ENCODE measurements at regions not wholly inside any gene's neighbourhood (a gene's known extent, or its start where the extent isn't known, plus 50 kb on each side); places are given as distances from the start of the nearest gene placed in this dataset.
"Not testable (repeated sequence)": the region's sequence is repeated elsewhere in the genome, so short reads cannot be mapped to it uniquely, and the experiment has no call there.

DNA sequence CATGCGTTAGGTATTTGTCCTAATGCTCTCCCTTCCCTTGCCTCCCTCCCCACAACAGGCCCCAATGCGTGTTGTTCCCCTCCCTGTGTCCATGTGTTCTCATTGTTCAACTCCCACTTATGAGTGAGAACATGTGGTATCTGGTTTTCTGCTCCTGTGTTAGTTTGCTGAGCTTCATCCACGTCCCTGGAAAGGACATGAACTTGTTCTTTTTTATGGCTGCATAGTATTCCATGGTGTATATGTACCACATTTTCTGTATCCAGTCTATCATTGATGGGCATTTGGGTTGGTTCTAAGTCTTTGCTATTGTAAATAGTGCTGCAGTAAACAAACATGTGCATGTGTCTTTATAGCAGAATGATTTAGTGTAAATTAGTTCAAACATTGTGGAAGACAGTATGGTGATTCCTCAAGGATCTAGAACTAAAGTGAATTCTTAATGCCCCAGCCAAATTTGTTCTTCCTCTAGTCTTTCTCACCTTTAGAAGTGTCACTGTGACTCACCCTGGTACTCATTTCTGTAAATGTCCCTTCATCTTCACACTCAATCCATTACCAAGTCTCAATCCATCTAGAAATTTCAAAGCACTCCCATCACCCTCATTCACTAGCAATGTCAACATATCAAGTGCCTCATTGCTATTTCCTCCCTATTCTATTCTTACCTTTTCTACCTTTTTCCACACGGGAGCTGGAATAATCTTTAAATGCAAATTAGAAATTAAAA is 123.9 kb downstream of the MREG start:
- H3K27me3 ChIP-seq (replicated peaks in 1 of 2; ENCODE audit: control insufficient read depth in 2 of 2, insufficient read depth in 2 of 2, low read length in 1 of 2); H3K79me2 ChIP-seq (ENCODE audit: control insufficient read depth, insufficient read depth, low read length); H3K4me1 ChIP-seq (ENCODE audit: control insufficient read depth, insufficient read depth, low read length); H3K4me2 ChIP-seq (ENCODE audit: control insufficient read depth, insufficient read depth); FAIRE-seq; H3K27ac ChIP-seq (ENCODE audit: control insufficient read depth, insufficient read depth); in situ Hi-C loops (cut with MboI); H3K9me3 ChIP-seq (replicated peaks; ENCODE audit: control insufficient read depth, insufficient read depth, low read length); intact Hi-C loops (cut with micrococcal nuclease; ENCODE audit: unreplicated experiment); CTCF ChIA-PET; BruUV-seq (replicated peaks); H4K20me1 ChIP-seq (ENCODE audit: control insufficient read depth, insufficient read depth); DNase-seq (ENCODE audit: low read depth, low spot score); H2AFZ ChIP-seq (ENCODE audit: control insufficient read depth, low read depth, low read length); H3K4me3 ChIP-seq; H3K9ac ChIP-seq (ENCODE audit: control insufficient read depth, insufficient read depth, low read length); H3K36me3 ChIP-seq (ENCODE audit: control insufficient read depth in 2 of 2, insufficient read depth in 2 of 2, low read length in 1 of 2): not testable (repeated sequence)
- WGBS (ENCODE audit: insufficient coverage, insufficient replicate concordance, low lambda C conversion rate, missing lambda C conversion rate), result 48% methylated on average over 4 of the region's 4 CpGs
- POLR2A ChIA-PET, result interaction anchor here (0.6 to 1.8 kb wide), 2 partner anchors 25 to 231 kb away, joined by 4 to 5 read pairs; no protein-coding TSS in a partner anchor
- peak; percentile 59 for ATAC-seq
- SMC1A ChIA-PET (ENCODE audit: uncharacterized antibody, unreplicated experiment), result interaction anchor here (0.6 to 6.1 kb wide), 14 partner anchors 8 to 77 kb away, joined by 3 to 42 read pairs (median 4); no protein-coding TSS in a partner anchor
- RAD21 ChIA-PET (ENCODE audit: unreplicated experiment), result interaction anchor here (0.9 to 1.0 kb wide), 3 partner anchors 12 to 225 kb away, joined by 3 to 4 read pairs (median 4); no protein-coding TSS in a partner anchor
- TF ChIP-seq ZNF217 (IDR thresholded peaks at IDR 0.05) (peak; percentile 28; the same call in 1 of the 2 replicates), JUNB (IDR thresholded peaks at IDR 0.05) (peak; percentile 72), IKZF1 (conservative IDR thresholded peaks at IDR 0.05) (peak; percentile 29; the same call in 1 of the 2 replicates), SMARCA5 (IDR thresholded peaks at IDR 0.05) (0 out of 2 replicates have a peak, but pooled peaks have one; percentile 20), IKZF2 (IDR thresholded peaks at IDR 0.05) (peak in 1 of 2 experiments; percentile 41; a peak in 1 of 4 replicates)

DNA sequence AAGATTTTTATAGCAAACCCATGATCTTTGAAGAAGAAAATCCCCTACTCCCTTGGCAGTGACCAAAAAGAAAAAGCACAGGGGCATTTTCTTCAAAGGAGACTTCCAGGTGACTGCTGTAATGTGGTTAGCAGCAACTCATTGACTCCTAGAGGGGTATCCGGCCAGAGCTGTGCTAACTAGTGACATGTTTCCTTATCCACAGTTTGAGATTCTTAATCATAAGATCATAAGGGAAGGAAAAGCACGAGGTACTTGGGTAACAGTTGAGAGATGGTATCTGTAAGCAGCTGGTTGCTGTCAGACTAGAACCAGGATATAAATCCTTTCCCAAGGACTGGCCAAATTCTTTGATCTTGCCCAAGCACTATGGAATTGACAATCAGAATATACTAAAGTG is 124.7 kb downstream of the MREG start:
- Histone ChIP-seq H3K4me2 (ENCODE audit: control insufficient read depth, insufficient read depth) (no peak overlapping the region), H3K36me3 (ENCODE audit: control insufficient read depth in 2 of 2, insufficient read depth in 2 of 2, low read length in 1 of 2) (no peaks in the 10 kb centered on the region), H2AFZ (ENCODE audit: control insufficient read depth, low read depth, low read length) (no peak overlapping the region), H3K27me3 (replicated peaks in 1 of 2; ENCODE audit: control insufficient read depth in 2 of 2, insufficient read depth in 2 of 2, low read length in 1 of 2) (no peaks in the 10 kb centered on the region), H3K9me3 (replicated peaks; ENCODE audit: control insufficient read depth, insufficient read depth, low read length) (no peaks in the 10 kb centered on the region; the same call in 2 of the 3 replicates), H3K79me2 (ENCODE audit: control insufficient read depth, insufficient read depth, low read length) (no peaks in the 10 kb centered on the region), H3K4me1 (ENCODE audit: control insufficient read depth, insufficient read depth, low read length) (peaks cover 5% of the 10 kb centered on the region), H3K4me3 (no peak overlapping the region), H3K27ac (ENCODE audit: control insufficient read depth, insufficient read depth) (no peak overlapping the region), H4K20me1 (ENCODE audit: control insufficient read depth, insufficient read depth) (no peaks in the 10 kb centered on the region), H3K9ac (ENCODE audit: control insufficient read depth, insufficient read depth, low read length) (no peak overlapping the region)
- peak; percentile 63 for ATAC-seq
- intact Hi-C loops (cut with micrococcal nuclease; ENCODE audit: unreplicated experiment) (no loop called here), in situ Hi-C loops (cut with MboI) (no loop called here)
- FAIRE-seq, result no peak
- ChIA-PET SMC1A (ENCODE audit: uncharacterized antibody, unreplicated experiment) (interaction anchor here (0.6 to 6.1 kb wide), 9 partner anchors 8 to 76 kb away, joined by 3 to 42 read pairs (median 5); no protein-coding TSS in a partner anchor), CTCF (no interaction called here), RAD21 (ENCODE audit: unreplicated experiment) (interaction anchor here (0.9 to 1.0 kb wide), 2 partner anchors 29 to 224 kb away, joined by 3 to 4 read pairs; no protein-coding TSS in a partner anchor), POLR2A (no interaction called here)
- no TSS peak for BruUV-seq (replicated peaks)
- WGBS (ENCODE audit: insufficient coverage, insufficient replicate concordance, low lambda C conversion rate, missing lambda C conversion rate), result 0% methylated on average over 2 of the region's 2 CpGs
- no peak for DNase-seq (ENCODE audit: low read depth, low spot score)
- TF ChIP-seq ETV6 (conservative IDR thresholded peaks at IDR 0.05 in 1 of 2, IDR thresholded peaks at IDR 0.05 in 1 of 2; ENCODE audit: borderline replicate concordance in 1 of 2, low read depth in 1 of 2), result no peak
- TF ChIP-seq SIX5 (IDR thresholded peaks at IDR 0.05; ENCODE audit: low read depth, low read length, severe bottlenecking), result no peak
- TF ChIP-seq, protein P1, sequence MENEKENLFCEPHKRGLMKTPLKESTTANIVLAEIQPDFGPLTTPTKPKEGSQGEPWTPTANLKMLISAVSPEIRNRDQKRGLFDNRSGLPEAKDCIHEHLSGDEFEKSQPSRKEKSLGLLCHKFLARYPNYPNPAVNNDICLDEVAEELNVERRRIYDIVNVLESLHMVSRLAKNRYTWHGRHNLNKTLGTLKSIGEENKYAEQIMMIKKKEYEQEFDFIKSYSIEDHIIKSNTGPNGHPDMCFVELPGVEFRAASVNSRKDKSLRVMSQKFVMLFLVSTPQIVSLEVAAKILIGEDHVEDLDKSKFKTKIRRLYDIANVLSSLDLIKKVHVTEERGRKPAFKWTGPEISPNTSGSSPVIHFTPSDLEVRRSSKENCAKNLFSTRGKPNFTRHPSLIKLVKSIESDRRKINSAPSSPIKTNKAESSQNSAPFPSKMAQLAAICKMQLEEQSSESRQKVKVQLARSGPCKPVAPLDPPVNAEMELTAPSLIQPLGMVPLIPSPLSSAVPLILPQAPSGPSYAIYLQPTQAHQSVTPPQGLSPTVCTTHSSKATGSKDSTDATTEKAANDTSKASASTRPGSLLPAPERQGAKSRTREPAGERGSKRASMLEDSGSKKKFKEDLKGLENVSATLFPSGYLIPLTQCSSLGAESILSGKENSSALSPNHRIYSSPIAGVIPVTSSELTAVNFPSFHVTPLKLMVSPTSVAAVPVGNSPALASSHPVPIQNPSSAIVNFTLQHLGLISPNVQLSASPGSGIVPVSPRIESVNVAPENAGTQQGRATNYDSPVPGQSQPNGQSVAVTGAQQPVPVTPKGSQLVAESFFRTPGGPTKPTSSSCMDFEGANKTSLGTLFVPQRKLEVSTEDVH (IDR thresholded peaks at IDR 0.05; ENCODE audit: low read depth, partially characterized antibody), result no peak
- TF ChIP-seq CBFB (IDR thresholded peaks at IDR 0.05; ENCODE audit: low read depth), result no peak
- no peak for TF ChIP-seq NFXL1 (IDR thresholded peaks at IDR 0.05; ENCODE audit: borderline replicate concordance)
- no peak for TF ChIP-seq STAT1 (conservative IDR thresholded peaks at IDR 0.05)
- TF ChIP-seq, protein P2, sequence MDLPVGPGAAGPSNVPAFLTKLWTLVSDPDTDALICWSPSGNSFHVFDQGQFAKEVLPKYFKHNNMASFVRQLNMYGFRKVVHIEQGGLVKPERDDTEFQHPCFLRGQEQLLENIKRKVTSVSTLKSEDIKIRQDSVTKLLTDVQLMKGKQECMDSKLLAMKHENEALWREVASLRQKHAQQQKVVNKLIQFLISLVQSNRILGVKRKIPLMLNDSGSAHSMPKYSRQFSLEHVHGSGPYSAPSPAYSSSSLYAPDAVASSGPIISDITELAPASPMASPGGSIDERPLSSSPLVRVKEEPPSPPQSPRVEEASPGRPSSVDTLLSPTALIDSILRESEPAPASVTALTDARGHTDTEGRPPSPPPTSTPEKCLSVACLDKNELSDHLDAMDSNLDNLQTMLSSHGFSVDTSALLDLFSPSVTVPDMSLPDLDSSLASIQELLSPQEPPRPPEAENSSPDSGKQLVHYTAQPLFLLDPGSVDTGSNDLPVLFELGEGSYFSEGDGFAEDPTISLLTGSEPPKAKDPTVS (IDR thresholded peaks at IDR 0.05; ENCODE audit: low read depth, low read length), result no peak
